Hematopoietic multipotent progenitor cell treated with erythropoietin and hydrocortisone succinate and interleukin-3 and kit ligand, for 6 days (in vitro differentiated cells): ENCODE measurements at regions not wholly inside any gene's neighbourhood (a gene's known extent, or its start where the extent isn't known, plus 50 kb on each side); places are given as distances from the start of the nearest gene placed in this dataset.
A peak's percentile ranks its signal among the peaks of the same experiment; 100 is the strongest.
"Not testable (repeated sequence)": the region's sequence is repeated elsewhere in the genome, so short reads cannot be mapped to it uniquely, and the experiment has no call there.

ENCODE experiments used
- DNase-seq: peaks from one replicate; pipeline ENCODE4 v3.0.0-alpha.2; 2015

GRCh38 chr20:22924949-22925612, 110.0 kb upstream of the SSTR4 start:
- DNase-seq, result peak; percentile 23

- no peak for DNase-seq
These were observed 109.5 kb upstream of the SSTR4 start for GRCh38 chr20:22925613-22925983.

- DNase-seq, result no peak
These were observed 107.6 kb upstream of the SSTR4 start for GRCh38 chr20:22927537-22927936.

GRCh38 chr20:22928679-22929078, 106.4 kb upstream of the SSTR4 start:
- DNase-seq, result peak; percentile 62

- no peak for DNase-seq
These were observed 105.5 kb upstream of the SSTR4 start for GRCh38 chr20:22929661-22930060.

- no peak for DNase-seq
These were observed 103.2 kb upstream of the SSTR4 start for GRCh38 chr20:22931653-22932608.

- no peak for DNase-seq
These were observed 95.9 kb upstream of the SSTR4 start for GRCh38 chr20:22939181-22939580.

- no peak for DNase-seq
These were observed 94.8 kb upstream of the SSTR4 start for GRCh38 chr20:22940350-22940749.

GRCh38 chr20:22941550-22941949, 93.6 kb upstream of the SSTR4 start:
- no peak for DNase-seq

GRCh38 chr20:22942742-22943141, 92.4 kb upstream of the SSTR4 start:
- DNase-seq, result no peak

GRCh38 chr20:22944062-22944461, 91.0 kb upstream of the SSTR4 start:
- DNase-seq, result no peak

- DNase-seq, result no peak
These were observed 90.2 kb upstream of the SSTR4 start for GRCh38 chr20:22944936-22945335.

GRCh38 chr20:22946596-22946995, 88.5 kb upstream of the SSTR4 start:
- no peak for DNase-seq

GRCh38 chr20:22949331-22950109, 85.6 kb upstream of the SSTR4 start:
- no peak for DNase-seq

- DNase-seq, result no peak
These were observed 83.1 kb upstream of the SSTR4 start for GRCh38 chr20:22951966-22952365.

GRCh38 chr20:22954661-22955060, 80.5 kb upstream of the SSTR4 start:
- DNase-seq, result no peak

GRCh38 chr20:22958390-22958789, 76.7 kb upstream of the SSTR4 start:
- no peak for DNase-seq

- DNase-seq, result no peak
These were observed 72.3 kb upstream of the SSTR4 start for GRCh38 chr20:22962567-22963439.

- DNase-seq, result no peak
These were observed 71.5 kb upstream of the SSTR4 start for GRCh38 chr20:22963581-22963980.

- DNase-seq, result no peak
These were observed 68.2 kb upstream of the SSTR4 start for GRCh38 chr20:22966787-22967464.

- DNase-seq, result not testable (repeated sequence)
These were observed 67.4 kb upstream of the SSTR4 start for GRCh38 chr20:22967706-22968105.

- DNase-seq, result not testable (repeated sequence)
These were observed 66.1 kb upstream of the SSTR4 start for GRCh38 chr20:22969031-22969430.
